NCI-H2081 (cell line): ENCODE measurements at regions not wholly inside any gene's neighbourhood (a gene's known extent, or its start where the extent isn't known, plus 50 kb on each side); places are given as distances from the start of the nearest gene placed in this dataset.

Source experiments
- DNase-seq, 2 experiments: peaks; one replicate each; lab custom pipeline; 2025; lab: John Stamatoyannopoulos, UW

DNA sequence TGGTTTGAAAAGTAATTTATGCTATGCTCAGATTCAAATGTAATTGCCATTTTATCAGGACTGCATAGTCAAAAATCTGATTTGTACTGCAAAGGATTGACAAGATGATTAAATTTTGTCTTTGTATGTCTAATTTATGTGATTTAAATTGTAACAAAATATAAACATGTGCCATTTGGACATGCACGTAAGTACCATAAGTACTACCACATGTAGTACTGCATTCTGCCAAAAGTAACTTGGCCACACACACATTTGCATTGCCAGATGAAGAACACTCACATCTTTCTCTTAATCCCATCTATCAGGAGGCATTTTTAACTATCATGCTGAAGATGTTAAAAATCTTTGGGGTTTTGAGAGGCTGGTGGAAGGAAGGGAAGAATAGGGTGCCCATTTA, 133.3 kb downstream of the KLF12 start:
- no peak for DNase-seq

DNA sequence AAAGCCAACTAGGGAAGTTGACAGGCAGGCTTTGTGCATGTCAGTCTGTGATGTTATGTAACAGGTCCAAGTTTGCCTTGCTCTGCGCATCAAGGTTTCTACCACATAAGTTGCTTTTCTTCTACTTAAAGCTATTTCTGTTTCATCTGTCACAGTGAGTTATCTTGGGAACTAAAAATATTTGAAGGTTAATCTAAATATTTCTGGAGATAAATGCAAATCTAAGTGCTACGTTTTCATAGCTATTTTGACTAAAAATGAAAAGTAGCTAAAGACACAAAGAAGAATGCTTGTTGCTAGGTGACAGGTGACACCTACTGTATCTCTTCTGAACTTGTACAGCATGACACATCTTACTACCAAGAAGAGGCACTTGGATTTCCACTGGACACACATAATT, 135.6 kb downstream of the KLF12 start:
- DNase-seq, result no peak

DNA sequence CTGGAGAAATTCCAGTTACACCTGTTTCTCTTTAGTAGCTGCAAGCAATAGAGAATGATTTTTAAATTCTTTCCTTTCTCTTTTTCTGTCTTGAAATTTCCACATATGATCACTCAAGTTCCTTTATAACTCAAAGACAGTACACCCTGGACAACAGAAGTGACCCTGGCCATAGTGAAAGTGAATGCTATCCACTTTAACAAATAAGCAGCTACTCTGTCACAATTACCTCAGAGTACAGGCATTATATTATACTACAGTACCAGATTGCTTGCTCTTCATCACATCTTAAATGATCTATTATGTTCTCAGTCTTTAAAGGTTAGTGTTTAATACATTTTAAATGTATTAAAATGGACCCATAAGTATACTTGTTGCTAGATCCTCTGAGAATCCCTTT, 136.2 kb downstream of the KLF12 start:
- DNase-seq, result no peak

DNA sequence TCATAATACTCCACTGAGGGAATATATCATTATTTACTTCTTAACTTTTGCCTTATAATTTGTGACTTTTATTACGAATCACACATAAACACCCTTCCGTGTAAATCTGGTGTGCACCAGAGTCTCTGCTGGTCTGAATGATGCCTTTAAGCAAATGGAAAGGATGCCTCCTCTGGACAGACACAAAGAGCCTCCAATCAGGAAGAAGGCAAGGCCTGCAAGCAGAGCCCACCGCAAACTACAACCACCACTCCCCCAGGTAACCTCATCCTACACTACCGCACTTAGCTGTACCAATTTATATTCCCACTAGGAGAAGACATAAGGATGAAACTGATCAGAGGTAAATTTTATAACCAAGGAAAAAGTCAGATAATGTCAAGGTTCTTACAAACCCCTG, 137.6 kb downstream of the KLF12 start:
- DNase-seq, result no peak

DNA sequence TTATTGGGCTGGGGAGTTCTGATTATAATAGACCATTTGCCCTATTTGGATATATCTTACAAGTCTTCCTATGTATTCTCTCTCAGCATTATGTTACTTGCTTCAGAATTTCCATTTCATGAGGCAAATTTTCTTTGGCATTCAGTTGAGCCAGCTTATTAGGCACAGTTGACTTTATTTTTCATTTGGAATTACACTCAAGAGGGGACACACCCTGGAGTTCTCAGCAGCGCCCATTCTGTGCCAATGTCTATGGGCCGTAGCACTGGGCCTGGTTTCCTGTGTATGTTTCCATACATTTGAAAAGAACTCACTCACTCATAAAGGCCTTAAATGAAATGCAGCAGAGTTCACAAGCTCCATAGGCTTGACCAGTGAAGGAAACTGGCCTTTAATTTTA, 138.5 kb downstream of the KLF12 start:
- DNase-seq, result no peak

DNA sequence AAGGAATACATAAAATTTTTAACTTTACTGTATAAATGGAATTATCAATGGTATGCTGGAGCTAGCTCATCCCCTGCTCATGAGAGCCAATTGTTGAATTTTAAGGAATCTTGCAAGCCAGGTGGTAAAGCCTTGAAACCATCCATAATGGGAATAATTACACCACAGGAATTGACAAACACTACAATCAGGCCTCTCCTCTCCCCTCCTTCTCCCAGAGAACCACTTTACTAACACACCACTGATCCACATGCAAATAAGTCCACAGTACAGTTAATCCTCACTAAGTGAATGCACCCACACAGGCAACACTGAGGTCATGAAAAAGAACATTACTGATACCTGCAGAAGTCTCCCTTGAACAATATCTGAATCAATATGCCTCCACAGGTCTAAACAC, 140.5 kb downstream of the KLF12 start:
- DNase-seq, result peak in 1 of 2 experiments; percentile 23

DNA sequence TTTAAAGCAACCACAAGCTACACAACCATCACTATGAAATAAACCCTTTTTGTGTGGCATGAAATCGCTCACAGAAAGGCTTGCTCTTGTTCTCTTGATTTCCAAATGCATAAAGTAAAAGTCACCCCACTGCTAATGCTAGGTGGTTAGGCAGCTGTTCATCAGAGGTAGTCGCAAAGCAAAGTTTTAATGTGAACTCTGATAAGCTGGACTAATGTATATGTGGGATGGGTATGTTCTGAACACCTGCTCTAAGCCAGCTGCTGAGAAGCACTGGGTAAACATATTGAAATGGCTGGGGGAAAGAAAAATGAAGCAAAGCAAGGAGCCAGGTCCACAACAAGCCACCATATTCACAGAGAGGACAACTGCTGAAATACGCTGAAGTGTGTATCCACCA, 142.3 kb downstream of the KLF12 start:
- DNase-seq, result peak in 1 of 2 experiments; percentile 56

DNA sequence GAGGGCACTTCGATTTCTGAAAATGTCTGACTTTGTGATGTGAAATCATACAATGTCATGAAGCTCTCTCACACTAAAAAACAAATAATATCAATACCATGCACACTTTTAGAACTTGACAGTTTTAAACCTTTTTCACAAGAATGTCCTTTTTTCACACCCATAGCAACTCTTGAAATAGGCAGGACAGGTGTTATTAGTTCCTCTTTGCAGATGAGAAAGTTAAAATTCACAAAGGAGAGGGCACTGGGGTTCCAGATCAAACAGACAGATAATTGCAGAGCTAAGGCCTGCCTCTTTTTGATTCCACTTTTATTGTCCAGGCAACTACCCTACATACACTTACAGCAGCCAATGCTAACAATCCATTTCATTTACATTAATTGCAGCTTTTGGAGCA, 142.8 kb downstream of the KLF12 start:
- DNase-seq, result peak in 1 of 2 experiments; percentile 66

DNA sequence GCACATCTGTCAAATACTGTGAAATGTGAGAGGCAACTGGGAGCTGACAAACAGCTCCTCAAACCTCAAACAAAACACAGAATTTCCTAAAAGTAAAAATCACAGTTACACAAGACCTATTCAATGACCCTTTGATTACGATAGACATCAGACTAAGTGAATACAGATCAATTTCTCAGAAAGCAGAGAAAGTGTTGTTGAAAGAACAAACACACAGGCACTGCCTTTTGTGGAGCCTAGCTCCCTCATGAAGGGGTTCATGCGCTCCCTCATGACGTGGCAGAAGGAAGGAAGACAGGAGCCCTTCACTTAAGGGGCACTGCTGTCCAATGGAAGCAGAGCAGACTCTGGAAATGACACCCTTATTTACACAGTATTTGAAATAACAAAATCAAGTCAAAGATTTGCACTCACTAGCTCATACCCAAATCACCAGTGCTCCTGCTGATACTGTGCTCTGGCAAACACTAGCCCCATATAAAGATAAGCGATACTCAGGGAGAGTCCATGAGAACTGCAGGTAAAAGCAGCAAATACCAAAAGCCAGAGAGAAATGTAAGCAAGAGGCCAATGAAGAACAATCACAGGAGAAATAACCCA, 144.9 kb downstream of the KLF12 start:
- DNase-seq, result peak in 1 of 2 experiments; percentile 36

DNA sequence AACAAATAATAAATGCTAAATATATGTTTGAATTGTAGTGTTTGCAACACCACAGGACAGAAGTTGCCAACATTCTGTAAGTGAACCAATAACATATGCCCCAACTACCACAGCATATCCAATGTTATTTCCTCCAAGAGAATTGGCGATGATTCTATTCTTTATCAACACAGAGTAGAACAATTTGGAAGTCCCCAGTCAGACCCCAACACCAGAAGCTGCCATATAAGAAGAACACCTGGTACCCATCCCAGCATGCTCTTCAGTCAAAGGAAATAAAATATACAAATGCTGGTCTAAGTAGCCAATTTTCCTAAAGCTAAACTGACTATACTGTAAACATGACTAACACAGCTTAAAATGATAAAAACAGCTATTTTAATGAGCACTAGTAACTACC, 145.7 kb downstream of the KLF12 start:
- no peak for DNase-seq

DNA sequence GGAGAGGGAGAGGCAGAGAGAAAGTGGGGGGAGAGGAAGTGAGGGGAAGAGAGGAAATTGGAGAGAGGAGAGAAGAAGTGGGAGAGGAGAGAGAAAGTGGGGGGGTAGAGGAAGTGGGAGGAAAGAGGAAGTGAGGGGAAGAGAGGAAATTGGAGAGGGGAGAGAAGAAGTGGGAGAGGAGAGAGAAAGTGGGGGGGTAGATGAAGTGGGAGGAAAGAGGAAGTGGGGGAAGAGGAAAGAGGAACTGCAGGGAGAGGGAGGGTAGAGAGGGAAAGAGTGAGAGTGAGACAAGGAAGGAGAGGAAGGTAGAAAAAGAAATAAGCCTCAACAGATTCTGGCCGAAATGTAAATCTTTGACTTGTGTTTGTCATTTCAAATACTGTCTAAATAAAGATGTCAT, 146.6 kb downstream of the KLF12 start:
- DNase-seq, result no peak

DNA sequence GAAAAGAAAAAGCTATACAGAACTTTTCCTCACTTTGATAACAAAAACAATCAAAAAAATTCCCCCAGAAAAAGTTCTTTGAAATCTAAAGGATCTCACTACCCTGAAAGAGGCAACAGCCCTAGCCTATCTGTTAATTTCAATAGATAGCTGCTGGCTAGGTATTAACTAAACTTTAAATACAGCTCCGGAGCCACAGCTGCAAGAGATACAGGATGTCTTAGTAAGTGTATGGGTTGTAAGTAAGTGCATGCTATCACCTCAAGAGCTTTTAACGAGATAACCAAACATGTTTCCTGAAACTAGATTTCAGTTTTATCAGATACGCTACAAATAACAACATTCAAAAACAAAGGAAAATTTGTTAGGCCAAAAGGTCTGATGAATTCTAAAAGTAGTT, 148.4 kb downstream of the KLF12 start:
- DNase-seq, result no peak

DNA sequence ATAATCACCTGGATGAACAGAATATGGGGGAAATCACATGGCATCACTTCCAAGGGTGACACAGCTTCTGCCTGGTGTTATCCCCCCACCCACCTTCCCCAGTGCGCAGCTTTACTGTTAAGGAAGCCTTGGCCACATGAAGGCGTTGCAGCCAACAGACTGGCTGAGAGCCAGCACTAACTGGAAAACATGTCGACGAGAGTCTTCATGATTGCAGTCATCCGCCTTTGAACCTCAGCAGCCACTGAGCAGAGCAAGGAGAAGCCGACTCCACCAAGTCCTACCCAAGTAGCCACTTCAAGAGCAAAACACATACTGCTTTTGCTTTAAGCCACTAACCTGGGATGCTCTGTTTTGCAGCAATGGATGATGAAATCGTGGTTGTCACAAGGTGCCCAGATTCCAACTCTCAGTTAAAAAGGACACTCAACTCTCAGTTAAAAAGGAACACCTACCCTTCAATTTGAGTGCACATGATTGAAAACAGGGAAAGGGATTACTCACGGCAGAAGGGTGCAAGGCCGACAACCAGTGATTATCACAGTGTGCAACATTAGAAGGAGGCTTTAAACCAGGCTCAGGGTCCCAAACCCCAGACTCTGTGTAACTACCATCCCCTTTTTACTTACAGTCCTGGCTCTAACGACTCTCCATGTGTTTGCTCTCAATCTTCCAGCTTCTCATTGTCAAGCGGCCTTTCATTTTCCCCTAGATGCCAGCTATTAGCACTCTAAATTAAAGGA, 149.1 kb downstream of the KLF12 start:
- peak; percentile 32 to 60 for DNase-seq

DNA sequence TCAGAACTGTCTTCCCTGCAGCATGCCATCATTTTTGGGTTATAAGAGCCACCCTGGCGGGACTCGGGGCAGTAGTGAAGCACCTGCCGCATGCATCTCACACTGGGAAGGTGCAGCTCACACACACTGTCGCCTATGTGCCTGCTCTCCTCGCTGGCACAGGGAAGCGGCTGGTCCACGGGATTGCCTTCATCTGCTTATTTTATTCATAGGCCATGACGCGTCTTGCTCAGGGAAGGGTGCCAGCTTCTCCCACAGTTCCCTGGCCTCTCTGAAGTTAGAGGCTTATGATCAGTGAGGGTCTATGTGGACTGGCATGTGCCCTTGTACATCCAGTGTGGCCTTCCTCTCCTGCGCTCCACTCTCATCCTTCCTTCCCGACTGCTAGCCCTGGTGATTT, 150.0 kb downstream of the KLF12 start:
- DNase-seq, result no peak

DNA sequence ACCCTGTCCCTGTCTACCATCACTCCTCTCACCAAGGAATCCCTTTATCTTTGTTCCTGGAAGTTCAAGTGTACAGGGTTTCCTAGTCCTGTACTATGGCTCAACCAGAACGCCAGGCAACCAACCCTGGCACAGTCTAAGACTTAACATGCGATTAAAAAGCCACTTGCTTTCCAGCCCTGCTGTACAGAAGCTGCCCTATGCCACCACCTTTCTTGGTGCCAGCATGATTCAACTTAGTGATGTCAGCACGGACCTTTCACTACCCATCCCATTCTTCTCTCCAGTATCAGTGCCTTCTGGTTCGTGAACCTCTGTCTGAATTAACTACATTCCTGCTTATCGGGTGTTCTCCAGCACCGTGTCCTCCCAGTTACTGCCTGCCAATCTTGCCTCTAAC, 151.1 kb downstream of the KLF12 start:
- no peak for DNase-seq

DNA sequence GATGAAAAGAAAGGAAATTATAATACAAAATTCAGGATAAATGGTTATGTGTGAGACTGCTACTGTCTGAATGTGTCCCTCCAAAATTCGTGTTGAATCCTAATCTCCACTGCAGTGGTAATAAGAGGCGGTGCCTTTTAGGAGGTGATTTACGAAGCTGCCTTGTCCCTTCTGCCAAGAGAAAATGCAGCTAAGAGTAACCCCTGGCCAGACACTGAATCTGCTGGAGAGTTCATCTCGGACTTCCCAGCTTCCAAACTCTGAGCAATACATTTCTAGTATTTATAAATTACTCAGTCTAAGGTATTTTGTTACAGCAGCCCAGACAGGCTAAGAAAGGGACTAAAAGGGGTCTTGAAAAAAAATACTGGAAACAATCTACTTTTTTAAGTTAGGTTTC, 152.6 kb downstream of the KLF12 start:
- DNase-seq, result no peak

DNA sequence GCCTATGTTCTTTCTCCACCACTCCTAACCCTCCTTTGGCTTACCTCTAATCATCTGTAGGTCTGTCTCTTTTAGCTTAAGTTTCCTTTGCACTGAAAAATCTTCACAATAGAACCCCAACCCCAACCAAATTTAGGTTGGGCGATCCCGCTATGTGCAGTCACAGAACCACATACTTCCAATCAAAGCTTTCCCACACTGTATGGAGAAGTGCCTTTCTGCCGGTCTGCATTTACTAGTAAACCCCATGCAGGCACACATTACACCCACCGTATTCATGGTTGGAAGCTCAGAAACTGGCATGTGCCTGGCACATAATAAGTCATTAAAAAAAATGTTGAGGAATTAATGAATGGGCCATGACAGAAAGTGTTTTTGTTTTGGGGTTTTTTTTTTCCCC, 158.4 kb downstream of the KLF12 start:
- no peak for DNase-seq

DNA sequence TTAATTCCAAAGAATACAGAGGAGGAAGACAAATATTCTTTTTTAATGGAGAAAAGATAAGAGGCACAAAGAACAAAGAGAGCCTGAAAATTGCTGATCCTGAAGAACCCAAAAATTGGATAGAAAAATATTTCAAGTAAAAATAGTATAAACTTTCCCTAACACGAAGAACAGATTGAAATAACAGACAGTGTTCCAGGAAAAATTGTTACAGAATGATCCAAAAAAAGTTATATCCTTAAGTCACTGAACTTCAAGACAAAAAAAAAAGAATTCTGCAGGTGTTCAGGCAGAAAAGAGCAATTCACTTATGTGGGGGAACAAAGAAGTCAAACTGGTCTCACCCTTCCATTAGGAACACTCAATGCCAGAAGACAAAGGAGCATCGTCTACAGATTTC, 160.2 kb downstream of the KLF12 start:
- no peak for DNase-seq

DNA sequence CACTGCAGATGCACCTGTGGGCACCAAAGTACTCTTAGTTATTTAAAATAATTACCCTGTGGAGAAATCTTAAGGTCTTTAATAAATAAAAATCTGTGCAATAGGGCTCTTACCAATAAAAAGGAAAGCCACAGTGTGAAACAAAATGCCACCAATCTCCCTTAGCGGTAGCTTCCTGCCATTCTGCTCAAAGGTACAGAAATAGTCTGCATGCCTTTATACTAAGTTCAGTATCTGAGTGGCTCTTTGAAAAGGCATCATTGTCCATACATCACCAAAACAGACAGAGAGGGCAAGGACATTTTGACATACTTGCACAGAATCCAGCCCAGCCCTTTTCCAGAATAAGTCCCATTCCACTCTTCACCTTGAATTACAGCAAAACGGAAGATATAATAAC, 161.0 kb downstream of the KLF12 start:
- no peak for DNase-seq

DNA sequence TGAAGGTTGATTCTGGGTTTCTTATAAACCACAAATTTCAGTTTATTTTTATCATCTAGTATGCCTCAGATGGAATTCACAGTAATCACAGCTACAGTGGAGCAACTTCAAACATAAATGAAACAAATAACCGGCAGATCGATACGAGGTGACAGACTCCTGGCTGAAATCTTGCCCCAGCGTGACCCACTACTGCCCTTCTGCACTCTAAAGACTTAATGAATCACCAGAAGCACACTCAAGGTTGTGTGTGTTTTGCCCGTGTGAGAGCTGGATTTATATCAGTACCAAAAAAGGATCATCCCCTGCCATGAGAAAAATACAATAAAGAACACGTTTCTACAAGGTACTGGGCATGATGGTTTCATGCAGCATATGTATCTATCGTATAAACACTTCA, 161.7 kb downstream of the KLF12 start:
- DNase-seq, result no peak

DNA sequence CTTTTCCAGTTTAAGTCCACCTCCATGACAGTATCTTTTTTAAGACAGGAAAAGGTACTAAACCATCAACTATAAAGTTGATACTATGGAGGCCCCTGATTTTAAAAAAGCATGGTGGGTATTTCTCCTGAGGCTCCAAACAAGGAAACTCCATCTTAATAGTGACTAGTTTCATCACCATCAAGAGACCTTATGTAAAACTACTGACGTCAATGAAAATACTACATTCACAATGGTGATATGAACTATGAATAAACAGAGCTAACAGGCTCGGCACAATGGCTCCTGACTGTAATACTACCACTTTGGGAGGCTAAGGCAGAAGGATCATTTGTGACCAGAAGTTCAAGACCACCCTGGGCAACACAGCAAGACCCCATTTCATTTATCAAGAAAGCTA, 162.7 kb downstream of the KLF12 start:
- DNase-seq, result no peak

DNA sequence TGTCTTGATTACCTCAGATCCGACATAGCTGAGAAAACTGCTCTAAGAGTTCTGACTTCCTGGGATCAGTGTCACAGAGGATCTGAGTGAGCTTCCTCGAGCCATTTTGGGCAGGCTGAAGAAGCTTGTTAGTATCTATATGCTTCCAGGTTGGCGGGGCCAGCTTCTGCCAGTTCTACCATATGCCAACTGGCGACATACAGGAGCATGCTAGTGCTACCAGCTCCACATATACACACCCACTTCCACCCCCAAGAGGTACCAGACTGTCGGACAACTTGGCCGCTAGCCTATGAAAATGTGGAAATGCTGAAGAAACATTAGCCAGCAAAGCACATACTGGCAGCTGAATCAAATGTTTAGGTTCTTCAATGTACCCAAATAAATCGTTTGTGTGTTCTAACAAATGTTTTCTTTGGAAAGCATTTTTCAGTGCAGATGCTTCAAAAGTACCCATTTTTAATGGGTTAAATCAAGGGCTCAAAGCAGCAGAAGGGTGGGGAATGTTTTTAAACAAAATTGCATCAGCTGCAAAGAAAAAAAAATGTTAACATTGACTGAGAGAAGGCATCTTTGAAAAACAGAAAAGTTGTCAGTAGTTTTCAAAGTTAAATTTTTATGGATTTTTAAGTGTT, 163.7 kb downstream of the KLF12 start:
- no peak for DNase-seq

DNA sequence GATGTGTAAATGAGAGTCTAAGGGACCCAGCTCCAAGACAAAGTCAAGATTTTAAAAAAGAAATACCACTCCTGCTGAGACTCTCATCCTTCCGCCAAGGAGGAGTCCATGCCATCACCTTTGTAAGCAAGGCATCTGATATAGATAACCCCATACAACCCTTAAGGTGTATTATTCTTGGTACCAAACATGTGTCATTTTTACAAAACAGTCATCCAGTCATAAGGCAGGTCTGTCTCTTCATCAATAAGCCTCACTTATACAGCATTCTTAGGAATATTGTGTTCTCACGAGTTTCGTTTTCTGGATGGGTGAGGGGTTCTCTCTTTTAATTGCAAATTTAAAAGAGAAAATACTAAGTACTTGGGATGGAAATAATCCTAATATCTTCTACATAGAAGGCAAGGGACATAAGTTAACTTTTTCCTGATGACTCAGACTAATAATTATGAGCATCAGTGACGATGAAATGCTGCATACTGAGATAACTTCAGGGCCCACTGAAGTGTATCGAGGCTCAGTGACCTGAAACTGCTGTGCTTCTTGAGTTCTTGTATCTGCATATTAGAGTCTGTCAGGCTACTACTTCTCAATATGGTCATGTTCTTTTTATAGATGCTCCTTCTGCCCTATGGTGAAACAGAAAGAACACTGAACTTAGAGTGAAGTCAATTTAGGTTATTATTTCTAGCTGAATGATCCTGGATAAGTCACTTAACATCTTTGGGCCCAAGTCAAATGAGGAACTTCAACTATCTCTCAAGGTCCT, 166.6 kb downstream of the KLF12 start:
- DNase-seq, result no peak
